Prostate gland (tissue), 2 donors: ENCODE measurements at regions not wholly inside any gene's neighbourhood (a gene's known extent, or its start where the extent isn't known, plus 50 kb on each side); places are given as distances from the start of the nearest gene placed in this dataset.

ENCODE experiments used
- POLR2A ChIP-seq: fragments of 450-650 bp; IDR thresholded peaks from one replicate; pipeline ENCODE4 v1.6.1; 2016; ENCODE audit warnings: antibody characterized with exemption, mild to moderate bottlenecking
- POLR2AphosphoS5 ChIP-seq: sonication (generic); formaldehyde crosslinking; IDR thresholded peaks from one replicate; pipeline ENCODE4 v1.6.1; 2017; ENCODE audit warnings: antibody characterized with exemption
- TF ChIP-seq, protein P1 (sequence below), 4 experiments: fragments of 200-600 bp in 2 of 4; fragments of 450-650 bp in 2 of 4; sonication (generic) in 2 of 4; IDR thresholded peaks; 1 replicate in 3 of 4; 2 replicates in 1 of 4; pipeline ENCODE4 v1.5.1; 2016 to 2019; ENCODE audit warnings: antibody characterized with exemption in 4 of 4, mild to moderate bottlenecking in 2 of 4, moderate library complexity in 2 of 4

DNA sequence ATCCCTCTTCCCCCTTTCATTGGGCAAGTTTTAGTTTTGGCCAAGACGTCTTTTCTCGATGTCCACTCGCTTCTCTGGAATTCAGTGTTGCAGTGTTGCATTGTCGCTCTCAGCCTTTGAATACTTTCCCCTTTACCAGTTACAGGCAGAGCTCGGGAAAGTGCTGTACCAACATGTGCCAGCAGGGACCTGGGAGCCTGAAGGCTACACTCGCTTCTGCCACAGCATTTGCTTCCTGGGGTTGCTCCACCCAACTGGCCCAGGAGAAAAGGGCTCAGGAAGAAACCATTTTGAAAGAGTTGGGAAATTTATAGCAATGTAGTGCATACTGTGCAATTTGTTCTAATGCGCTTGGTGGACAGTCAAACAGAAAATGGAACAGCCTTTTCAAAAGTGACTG, 78.6 kb downstream of the LINC00237 start:
- TF ChIP-seq, protein P1, sequence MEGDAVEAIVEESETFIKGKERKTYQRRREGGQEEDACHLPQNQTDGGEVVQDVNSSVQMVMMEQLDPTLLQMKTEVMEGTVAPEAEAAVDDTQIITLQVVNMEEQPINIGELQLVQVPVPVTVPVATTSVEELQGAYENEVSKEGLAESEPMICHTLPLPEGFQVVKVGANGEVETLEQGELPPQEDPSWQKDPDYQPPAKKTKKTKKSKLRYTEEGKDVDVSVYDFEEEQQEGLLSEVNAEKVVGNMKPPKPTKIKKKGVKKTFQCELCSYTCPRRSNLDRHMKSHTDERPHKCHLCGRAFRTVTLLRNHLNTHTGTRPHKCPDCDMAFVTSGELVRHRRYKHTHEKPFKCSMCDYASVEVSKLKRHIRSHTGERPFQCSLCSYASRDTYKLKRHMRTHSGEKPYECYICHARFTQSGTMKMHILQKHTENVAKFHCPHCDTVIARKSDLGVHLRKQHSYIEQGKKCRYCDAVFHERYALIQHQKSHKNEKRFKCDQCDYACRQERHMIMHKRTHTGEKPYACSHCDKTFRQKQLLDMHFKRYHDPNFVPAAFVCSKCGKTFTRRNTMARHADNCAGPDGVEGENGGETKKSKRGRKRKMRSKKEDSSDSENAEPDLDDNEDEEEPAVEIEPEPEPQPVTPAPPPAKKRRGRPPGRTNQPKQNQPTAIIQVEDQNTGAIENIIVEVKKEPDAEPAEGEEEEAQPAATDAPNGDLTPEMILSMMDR (IDR thresholded peaks at IDR 0.05), result no peak
- no peak for TF ChIP-seq POLR2A
- no peak for TF ChIP-seq POLR2AphosphoS5
